Trophoblast cell (in vitro differentiated cells and primary cell): ENCODE measurements at regions not wholly inside any gene's neighbourhood (a gene's known extent, or its start where the extent isn't known, plus 50 kb on each side); places are given as distances from the start of the nearest gene placed in this dataset.

Experiments
- DNase-seq, 2 donors: peaks; one replicate each; pipeline ENCODE4 v3.0.0-alpha.2; 2016
- H2AFZ ChIP-seq: 2 replicates; pipeline ENCODE4 v1.6.1; 2013; ENCODE audit warnings: low read length, moderate library complexity, mild to moderate bottlenecking; ENCODE audit not compliant: insufficient read depth, poor library complexity
- H2AK5ac ChIP-seq: 2 replicates; pipeline ENCODE4 v1.6.1; 2013; ENCODE audit warnings: mild to moderate bottlenecking, low read length
- H2BK120ac ChIP-seq: 2 replicates; pipeline ENCODE4 v1.6.1; 2013; ENCODE audit warnings: low read length, mild to moderate bottlenecking, moderate library complexity; ENCODE audit not compliant: insufficient read depth, poor library complexity
- H2BK12ac ChIP-seq: 2 replicates; pipeline ENCODE4 v1.6.1; 2013; ENCODE audit warnings: mild to moderate bottlenecking, low read length, moderate library complexity
- H2BK5ac ChIP-seq: 2 replicates; pipeline ENCODE4 v1.6.1; 2013; ENCODE audit warnings: low read length, low read depth, moderate library complexity, mild to moderate bottlenecking; ENCODE audit not compliant: poor library complexity
- H3K14ac ChIP-seq: 2 replicates; pipeline ENCODE4 v1.6.1; 2013; ENCODE audit warnings: mild to moderate bottlenecking, low read length
- H3K18ac ChIP-seq: 2 replicates; pipeline ENCODE4 v1.6.1; 2013; ENCODE audit warnings: mild to moderate bottlenecking, low read length
- H3K23ac ChIP-seq: 2 replicates; pipeline ENCODE4 v1.6.1; 2013; ENCODE audit warnings: low read length
- H3K27ac ChIP-seq: 2 replicates; pipeline ENCODE4 v1.5.1; 2013; ENCODE audit warnings: low read depth, mild to moderate bottlenecking, inconsistent platforms, low read length, moderate library complexity
- H3K27me3 ChIP-seq: 2 replicates; pipeline ENCODE4 v1.6.1; 2013; ENCODE audit warnings: inconsistent platforms, mild to moderate bottlenecking, low read length, moderate library complexity; ENCODE audit not compliant: insufficient read depth
- H3K36me3 ChIP-seq, 2 experiments: 1 replicate in 1 of 2; 2 replicates in 1 of 2; pipeline ENCODE4 v1.6.1; 2013; ENCODE audit warnings: low read length in 2 of 2, mild to moderate bottlenecking in 2 of 2, moderate library complexity in 1 of 2; ENCODE audit not compliant: insufficient read depth in 2 of 2, control insufficient read depth in 1 of 2
- H3K4ac ChIP-seq: 2 replicates; pipeline ENCODE4 v1.6.1; 2013; ENCODE audit warnings: low read depth, mild to moderate bottlenecking, low read length, moderate library complexity
- H3K4me1 ChIP-seq, 2 experiments: 1 replicate in 1 of 2; 2 replicates in 1 of 2; pipeline ENCODE4 v1.6.1; 2013; ENCODE audit warnings: low read length in 2 of 2, mild to moderate bottlenecking in 2 of 2, moderate library complexity in 1 of 2; ENCODE audit not compliant: insufficient read depth in 2 of 2, control insufficient read depth in 1 of 2
- H3K4me2 ChIP-seq: 2 replicates; pipeline ENCODE4 v1.6.1; 2013; ENCODE audit warnings: inconsistent platforms, mild to moderate bottlenecking, low read length, moderate library complexity
- H3K4me3 ChIP-seq: 2 replicates; pipeline ENCODE4 v1.5.1; 2013; ENCODE audit warnings: mild to moderate bottlenecking, low read depth, low read length, inconsistent platforms
- H3K79me1 ChIP-seq: one replicate; pipeline ENCODE4 v1.6.1; 2013; ENCODE audit warnings: low read length
- H3K79me2 ChIP-seq: 2 replicates; pipeline ENCODE4 v1.6.1; 2013; ENCODE audit warnings: low read length, mild to moderate bottlenecking; ENCODE audit not compliant: control insufficient read depth, insufficient read depth, poor library complexity
- H3K9ac ChIP-seq: 2 replicates; pipeline ENCODE4 v1.6.1; 2013; ENCODE audit warnings: mild to moderate bottlenecking, low read length
- H3K9me3 ChIP-seq: 2 replicates; pipeline ENCODE4 v1.6.1; 2013; ENCODE audit warnings: low read depth, mild to moderate bottlenecking, control low read depth, inconsistent platforms, low read length; ENCODE audit not compliant: insufficient read depth
- H4K12ac ChIP-seq: 2 replicates; pipeline ENCODE4 v1.6.1; 2013; ENCODE audit warnings: low read depth, mild to moderate bottlenecking, low read length, moderate library complexity
- H4K8ac ChIP-seq: 2 replicates; pipeline ENCODE4 v1.6.1; 2013; ENCODE audit warnings: low read depth, mild to moderate bottlenecking, low read length, moderate library complexity
- H4K91ac ChIP-seq: one replicate; pipeline ENCODE4 v1.6.1; 2013; ENCODE audit warnings: low read depth, mild to moderate bottlenecking, low read length, moderate library complexity
- WGBS: extraction: QIAGEN DNeasy Blood & Tissue Kit; methylation state at CpG from one replicate; pipeline ENCODE4 v1.1.7; 2013; ENCODE audit warnings: missing lambda C conversion rate; ENCODE audit not compliant: insufficient read length, insufficient coverage; ENCODE audit errors: extremely low coverage; 5-methylcytosine and 5-hydroxymethylcytosine counted together

GRCh38 chr13:110825516-110825915, 89.4 kb downstream of the ANKRD10 start:
- WGBS, result no CpG with 5 or more reads among the region's 13 CpGs
- Histone ChIP-seq H3K36me3 (no peaks in the 10 kb centered on the region), H3K9me3 (peaks cover 6% of the 10 kb centered on the region), H4K8ac (no peak overlapping the region), H3K23ac (no peak overlapping the region), H3K4me1 (no peaks in the 10 kb centered on the region), H2AFZ (no peak overlapping the region), H3K18ac (no peak overlapping the region), H2BK120ac (no peak overlapping the region), H4K91ac (no peak overlapping the region), H3K9ac (no peak overlapping the region), H4K12ac (no peak overlapping the region), H3K27ac (no peak overlapping the region), H3K14ac (no peak overlapping the region), H3K4me2 (no peak overlapping the region), H3K27me3 (no peaks in the 10 kb centered on the region), H3K4me3 (no peak overlapping the region), H2BK5ac (no peak overlapping the region), H3K79me2 (no peaks in the 10 kb centered on the region), H3K79me1 (no peaks in the 10 kb centered on the region), H3K4ac (no peak overlapping the region), H2AK5ac (no peak overlapping the region), H2BK12ac (no peak overlapping the region)
- DNase-seq, result no peak

DNA sequence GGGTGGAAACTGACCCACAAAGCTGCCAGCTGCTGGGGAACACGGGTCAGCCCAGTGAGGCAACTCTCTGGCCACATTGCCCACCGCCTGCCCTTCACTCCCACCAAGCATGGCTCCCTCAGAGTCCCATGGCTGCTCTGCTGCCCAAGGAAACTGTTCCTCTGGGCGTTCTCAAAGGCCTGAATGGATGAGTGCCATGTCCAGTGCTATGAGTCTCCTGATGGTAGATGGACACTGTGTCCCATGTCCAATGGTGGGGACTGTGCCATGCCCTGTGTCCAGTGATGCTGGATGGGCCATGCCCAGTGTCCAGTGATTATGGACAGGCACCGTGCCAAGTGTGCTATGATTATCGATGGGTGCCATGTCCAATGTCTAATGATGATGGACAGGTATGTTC, 88.8 kb downstream of the ANKRD10 start:
- no peaks in the 10 kb centered on the region for H3K79me1 ChIP-seq
- H3K18ac ChIP-seq, result no peak overlapping the region
- H4K8ac ChIP-seq, result no peak overlapping the region
- no peak overlapping the region for H2BK5ac ChIP-seq
- no peak overlapping the region for H2AFZ ChIP-seq
- WGBS, result no CpG with 5 or more reads among the region's 5 CpGs
- no peak overlapping the region for H2BK12ac ChIP-seq
- H3K79me2 ChIP-seq, result no peaks in the 10 kb centered on the region
- no peak overlapping the region for H3K4me3 ChIP-seq
- H3K23ac ChIP-seq, result no peak overlapping the region
- H2BK120ac ChIP-seq, result no peak overlapping the region
- no peak overlapping the region for H3K9ac ChIP-seq
- H3K4ac ChIP-seq, result no peak overlapping the region
- peaks cover 6% of the 10 kb centered on the region for H3K9me3 ChIP-seq
- no peaks in the 10 kb centered on the region for H3K4me1 ChIP-seq
- no peak overlapping the region for H2AK5ac ChIP-seq
- H3K14ac ChIP-seq, result no peak overlapping the region
- H3K4me2 ChIP-seq, result no peak overlapping the region
- no peaks in the 10 kb centered on the region for H3K36me3 ChIP-seq
- H4K91ac ChIP-seq, result no peak overlapping the region
- H4K12ac ChIP-seq, result no peak overlapping the region
- no peak overlapping the region for H3K27ac ChIP-seq
- DNase-seq, result no peak
- H3K27me3 ChIP-seq, result no peaks in the 10 kb centered on the region

GRCh38 chr13:110826861-110827672, 87.8 kb downstream of the ANKRD10 start:
- Histone ChIP-seq H3K23ac (no peak overlapping the region), H4K8ac (no peak overlapping the region), H3K27me3 (no peaks in the 10 kb centered on the region), H3K27ac (no peak overlapping the region), H3K79me1 (no peaks in the 10 kb centered on the region), H3K4ac (no peak overlapping the region), H2AFZ (no peak overlapping the region), H2BK120ac (no peak overlapping the region), H3K9me3 (peaks cover 6% of the 10 kb centered on the region), H3K18ac (no peak overlapping the region), H2AK5ac (no peak overlapping the region), H3K4me2 (no peak overlapping the region), H3K4me3 (no peak overlapping the region), H3K14ac (no peak overlapping the region), H3K4me1 (no peaks in the 10 kb centered on the region), H4K91ac (no peak overlapping the region), H3K79me2 (no peaks in the 10 kb centered on the region), H4K12ac (no peak overlapping the region), H2BK5ac (no peak overlapping the region), H2BK12ac (no peak overlapping the region), H3K36me3 (no peaks in the 10 kb centered on the region), H3K9ac (no peak overlapping the region)
- no peak for DNase-seq
- WGBS, result no CpG with 5 or more reads among the region's 4 CpGs
